ENCODE measurements at regions not wholly inside any gene's neighbourhood (a gene's known extent, or its start where the extent isn't known, plus 50 kb on each side); places are given as distances from the start of the nearest gene placed in this dataset.
A peak's percentile ranks its signal among the peaks of the same experiment; 100 is the strongest.

- no peak for DNase-seq
Observed at GRCh38 chr1:24983006-24983680, 53.1 kb upstream of the RUNX3 start.

GRCh38 chr1:24981631-24982005 is 51.5 kb upstream of the RUNX3 start:
- DNase-seq: peak in 5 of 6 experiments; percentile 12 to 37 (median 25)

GRCh38 chr1:24980836-24981630 is 51.0 kb upstream of the RUNX3 start:
- DNase-seq: no peak
